H1 (cell line): ENCODE measurements at regions not wholly inside any gene's neighbourhood (a gene's known extent, or its start where the extent isn't known, plus 50 kb on each side); places are given as distances from the start of the nearest gene placed in this dataset.
"Not testable (repeated sequence)": the region's sequence is repeated elsewhere in the genome, so short reads cannot be mapped to it uniquely, and the experiment has no call there.

ENCODE experiments used
- CTCF ChIA-PET: fragments of 300-600 bp; sonication (Branson Sonifier 250); formaldehyde crosslinking; loops from one replicate; lab custom pipeline; 2021; ENCODE audit not compliant: partially characterized antibody; lab: Charles Lee
- POLR2A ChIA-PET: fragments of 300-600 bp; sonication (Branson Sonifier 250); formaldehyde crosslinking; loops from one replicate; lab custom pipeline; 2021; ENCODE audit warnings: inconsistent platforms; ENCODE audit not compliant: partially characterized antibody; lab: Charles Lee
- DNase-seq, 2 experiments: peaks; one replicate each; pipeline versions ENCODE4 v3.0.0 to v3.0.0-alpha.2; 2010 to 2022; ENCODE audit warnings: low spot score in 2 of 2, low read depth in 1 of 2, mixed read lengths in 1 of 2
- FAIRE-seq: peaks from 2 replicates; lab custom pipeline; 2011; peaks lifted over from hg19 to GRCh38; lab: Jason Lieb, UNC
- H2AFZ ChIP-seq: 2 replicates; pipeline ENCODE4 v1.8.1; 2012; ENCODE audit warnings: low read length, inconsistent platforms
- H2AK5ac ChIP-seq: 2 replicates; pipeline ENCODE4 v1.6.1; 2013; ENCODE audit warnings: low read depth, low read length
- H2BK120ac ChIP-seq: replicated peaks from 2 replicates; pipeline ENCODE3; 2013; ENCODE audit warnings: low read depth, low read length, inconsistent platforms
- H2BK12ac ChIP-seq: 2 replicates; pipeline ENCODE4 v1.6.1; 2013; ENCODE audit warnings: low read depth, low read length
- H2BK15ac ChIP-seq: 2 replicates; pipeline ENCODE4 v1.6.1; 2013; ENCODE audit warnings: low read length
- H2BK20ac ChIP-seq: 2 replicates; pipeline ENCODE4 v1.6.1; 2013; ENCODE audit warnings: low read length
- H2BK5ac ChIP-seq: 2 replicates; pipeline ENCODE4 v1.6.1; 2013; ENCODE audit warnings: low read depth, low read length
- H3K14ac ChIP-seq: 2 replicates; pipeline ENCODE4 v1.6.1; 2013; ENCODE audit warnings: inconsistent platforms; ENCODE audit not compliant: insufficient read length
- H3K18ac ChIP-seq: 2 replicates; pipeline ENCODE4 v1.6.1; 2013; ENCODE audit warnings: low read length; ENCODE audit errors: extremely low read depth
- H3K23ac ChIP-seq: 2 replicates; pipeline ENCODE4 v1.6.1; 2013; ENCODE audit warnings: inconsistent platforms; ENCODE audit not compliant: insufficient read length
- H3K23me2 ChIP-seq: 2 replicates; pipeline ENCODE4 v1.6.1; 2013; ENCODE audit warnings: low read depth, low read length
- H3K27ac ChIP-seq: 2 replicates; pipeline ENCODE4 v1.6.1; 2011; ENCODE audit warnings: low read depth, low read length, inconsistent platforms
- H3K27me3 ChIP-seq, 4 experiments: replicated peaks in 1 of 4; 1 replicate in 1 of 4; 2 replicates in 3 of 4; pipeline versions ENCODE4 v1.6.1 to v1.8.1; 2011 to 2013; ENCODE audit warnings: low read length in 3 of 4, mild to moderate bottlenecking in 3 of 4, inconsistent platforms in 2 of 4, mixed read lengths in 2 of 4, moderate library complexity in 1 of 4; ENCODE audit not compliant: control insufficient read depth in 3 of 4, insufficient read depth in 3 of 4; ENCODE audit errors: extremely low read depth in 1 of 4
- H3K36me3 ChIP-seq, 4 experiments: 2 replicates each; pipeline versions ENCODE4 v1.6.1 to v1.8.1; 2011 to 2013; ENCODE audit warnings: mild to moderate bottlenecking in 4 of 4, low read length in 3 of 4, moderate library complexity in 2 of 4, control low read depth in 1 of 4, inconsistent platforms in 1 of 4; ENCODE audit not compliant: insufficient read depth in 4 of 4, control insufficient read depth in 2 of 4
- H3K4ac ChIP-seq: replicated peaks from 2 replicates; pipeline ENCODE3; 2013; ENCODE audit warnings: low read length, low read depth, mixed read lengths, inconsistent platforms; ENCODE audit not compliant: insufficient read length
- H3K4me1 ChIP-seq, 4 experiments: replicated peaks in 1 of 4; 1 replicate in 1 of 4; 2 replicates in 3 of 4; pipeline versions ENCODE4 v1.6.1 to v1.8.1; 2011 to 2013; ENCODE audit warnings: low read length in 3 of 4, inconsistent platforms in 2 of 4, mixed read lengths in 1 of 4; ENCODE audit not compliant: insufficient read depth in 4 of 4, control insufficient read depth in 3 of 4
- H3K4me2 ChIP-seq, 2 experiments: 2 replicates each; pipeline versions ENCODE4 v1.6.1 to v1.8.1; 2011 to 2013; ENCODE audit warnings: low read depth in 2 of 2, low read length in 2 of 2, control low read depth in 1 of 2, inconsistent platforms in 1 of 2, mild to moderate bottlenecking in 1 of 2; ENCODE audit not compliant: insufficient read depth in 1 of 2
- H3K4me3 ChIP-seq, 4 experiments: fragments of 200-600, 300-600 bp in 1 of 4; sonication (generic), shearing (Covaris generic), sonication (Bioruptor Twin) in 1 of 4; 2 replicates each; pipeline versions ENCODE4 v1.5.1 to v1.8.1; 2011 to 2016; ENCODE audit warnings: low read length in 4 of 4, low read depth in 3 of 4, control low read depth in 2 of 4, inconsistent platforms in 2 of 4, mild to moderate bottlenecking in 2 of 4, mixed read lengths in 1 of 4, moderate library complexity in 1 of 4; ENCODE audit not compliant: insufficient read depth in 2 of 4; ENCODE audit errors: extremely low read depth in 1 of 4
- H3K56ac ChIP-seq: replicated peaks from 2 replicates; pipeline ENCODE3; 2013; ENCODE audit warnings: low read depth, mild to moderate bottlenecking, mixed read lengths, low read length, inconsistent platforms; ENCODE audit not compliant: insufficient read length
- H3K79me1 ChIP-seq: 2 replicates; pipeline ENCODE4 v1.6.1; 2013; ENCODE audit warnings: low read depth, low read length, control low read depth
- H3K79me2 ChIP-seq, 2 experiments: 2 replicates each; pipeline versions ENCODE4 v1.6.1 to v1.8.1; 2012 to 2013; ENCODE audit warnings: low read length in 2 of 2, mild to moderate bottlenecking in 2 of 2, inconsistent platforms in 1 of 2; ENCODE audit not compliant: insufficient read depth in 2 of 2, control insufficient read depth in 1 of 2
- H3K9ac ChIP-seq, 4 experiments: replicated peaks in 1 of 4; 1 replicate in 1 of 4; 2 replicates in 3 of 4; pipeline versions ENCODE4 v1.6.1 to v1.8.1; 2011 to 2013; ENCODE audit warnings: low read depth in 3 of 4, low read length in 3 of 4, control low read depth in 2 of 4, mild to moderate bottlenecking in 2 of 4, moderate library complexity in 2 of 4, inconsistent platforms in 1 of 4; ENCODE audit errors: extremely low read depth in 1 of 4
- H3K9me3 ChIP-seq, 2 experiments: 2 replicates each; pipeline versions ENCODE4 v1.6.1 to v1.8.1; 2012 to 2013; ENCODE audit warnings: mild to moderate bottlenecking in 2 of 2, moderate library complexity in 2 of 2, control low read depth in 1 of 2, inconsistent platforms in 1 of 2, low read depth in 1 of 2, low read length in 1 of 2, mixed read lengths in 1 of 2; ENCODE audit not compliant: insufficient read depth in 2 of 2
- H4K20me1 ChIP-seq, 2 experiments: replicated peaks in 1 of 2; 2 replicates each; pipeline versions ENCODE3 to v1.8.1; 2011 to 2013; ENCODE audit warnings: inconsistent platforms in 2 of 2, low read length in 2 of 2, mild to moderate bottlenecking in 1 of 2; ENCODE audit not compliant: insufficient read depth in 2 of 2, control insufficient read depth in 1 of 2
- H4K5ac ChIP-seq: 2 replicates; pipeline ENCODE4 v1.6.1; 2013; ENCODE audit warnings: low read length, low read depth, mixed read lengths, inconsistent platforms; ENCODE audit not compliant: insufficient read length
- H4K8ac ChIP-seq: 2 replicates; pipeline ENCODE4 v1.8.0; 2013; ENCODE audit warnings: mild to moderate bottlenecking, moderate library complexity, low read length, inconsistent platforms; ENCODE audit not compliant: insufficient read depth; ENCODE audit errors: extremely low read depth
- H4K91ac ChIP-seq: replicated peaks from 2 replicates; pipeline ENCODE3; 2013; ENCODE audit warnings: low read length, mixed read lengths, inconsistent platforms; ENCODE audit not compliant: insufficient read length
- WGBS, 2 experiments: shearing (Covaris generic) in 1 of 2; methylation state at CpG; one replicate each; pipeline versions ENCODE4 v1.1.6 to v1.1.7; 2013 to 2015; ENCODE audit warnings: low lambda C conversion rate in 2 of 2, mixed read lengths in 2 of 2, inconsistent platforms in 1 of 2, low coverage in 1 of 2, missing lambda C conversion rate in 1 of 2; ENCODE audit not compliant: insufficient replicate concordance in 2 of 2, insufficient coverage in 1 of 2, insufficient read length in 1 of 2; ENCODE audit errors: extremely low coverage in 1 of 2, missing lambda C conversion rate in 1 of 2; 5-methylcytosine and 5-hydroxymethylcytosine counted together

GRCh38 chrY:13894028-13894427 lies 92.2 kb downstream of the VCY start:
- H3K79me1 ChIP-seq, H3K27ac ChIP-seq, H3K4me1 ChIP-seq, H3K56ac ChIP-seq, H2BK120ac ChIP-seq, H3K9ac ChIP-seq, H3K18ac ChIP-seq, H2BK15ac ChIP-seq, H3K23me2 ChIP-seq, DNase-seq, H3K23ac ChIP-seq, H4K91ac ChIP-seq, H3K4me2 ChIP-seq, POLR2A ChIA-PET, H2AK5ac ChIP-seq, H4K8ac ChIP-seq, FAIRE-seq, H2BK5ac ChIP-seq, H3K79me2 ChIP-seq, H3K9me3 ChIP-seq, H4K5ac ChIP-seq, H3K27me3 ChIP-seq, H3K14ac ChIP-seq, H2BK20ac ChIP-seq, H3K4ac ChIP-seq, H2AFZ ChIP-seq, CTCF ChIA-PET, H3K4me3 ChIP-seq, H2BK12ac ChIP-seq, H4K20me1 ChIP-seq: not testable (repeated sequence)
- peaks cover 3 to 32% (median 18%) of the 10 kb centered on the region in 4 experiments for H3K36me3 ChIP-seq
- WGBS, 2 experiments: 100% methylated on average over 2 of the region's 2 CpGs; no CpG with 5 or more reads in 1 of the 2 experiments
